HCT116 (cell line): ENCODE measurements at regions not wholly inside any gene's neighbourhood (a gene's known extent, or its start where the extent isn't known, plus 50 kb on each side); places are given as distances from the start of the nearest gene placed in this dataset.

ENCODE experiments used
- ATAC-seq: fragments of 200-7000 bp; cut with Tn5 transposase; 2 replicates; pipeline ENCODE4 v1.9.1; 2020; ENCODE audit warnings: mild to moderate bottlenecking, moderate library complexity
- BruUV-seq: library from RNA; stranded (reverse); fragments of 400-500 nt; replicated peaks from 2 replicates; lab custom pipeline; 2021; lab: Mats Ljungman, UMichigan
- CTCF ChIA-PET: fragments of 300-600 bp; sonication (Branson Sonifier 250); formaldehyde crosslinking; loops from one replicate; lab custom pipeline; 2021; ENCODE audit warnings: antibody characterized with exemption; lab: Charles Lee
- POLR2A ChIA-PET: fragments of 300-600, 350-600 bp; sonication (Branson Sonifier 250); formaldehyde crosslinking; loops from one replicate; lab custom pipeline; 2021; ENCODE audit warnings: antibody characterized with exemption; lab: Charles Lee
- RAD21 ChIA-PET, 2 experiments: fragments of 300-600 bp; sonication (Branson Sonifier 250); formaldehyde crosslinking; loops; one replicate each; lab custom pipeline; 2023; ENCODE audit warnings: low total read pairs in 2 of 2; ENCODE audit not compliant: uncharacterized antibody in 2 of 2, unreplicated experiment in 2 of 2, low non-redundant PET in 1 of 2; lab: Charles Lee
- DNase-seq: peaks from one replicate; pipeline ENCODE4 v3.0.0-alpha.2; 2010; ENCODE audit warnings: low read depth, low spot score
- H2AFZ ChIP-seq: fragments of 200-600 bp; shearing (Covaris generic), sonication (generic); 2 replicates; pipeline ENCODE4 v1.6.1; 2017; ENCODE audit warnings: low read depth, mixed run types, mixed read lengths, antibody characterized with exemption, low read length; ENCODE audit not compliant: poor library complexity, severe bottlenecking
- H3K27ac ChIP-seq: 2 replicates; pipeline ENCODE4 v1.5.1; 2012; ENCODE audit warnings: low read depth, low read length
- H3K27me3 ChIP-seq: fragments of 200-600 bp; sonication (generic); 2 replicates; pipeline ENCODE4 v1.6.1; 2016; ENCODE audit warnings: mixed run types, low read length, mixed read lengths; ENCODE audit not compliant: insufficient read depth
- H3K36me3 ChIP-seq, 2 experiments: fragments of 200-500 bp in 1 of 2; fragments of 200-600 bp in 1 of 2; sonication (Bioruptor generic) in 1 of 2; sonication (generic) in 1 of 2; 2 replicates each; pipeline versions ENCODE4 v1.5.1 to v1.6.1; 2014 to 2016; ENCODE audit warnings: low read length in 2 of 2, inconsistent platforms in 1 of 2, mixed read lengths in 1 of 2, mixed run types in 1 of 2; ENCODE audit not compliant: insufficient read depth in 2 of 2, control insufficient read depth in 1 of 2
- H3K4me1 ChIP-seq, 2 experiments: fragments of 200-600 bp in 1 of 2; sonication (generic) in 1 of 2; 2 replicates each; pipeline versions ENCODE4 v1.5.1 to v1.6.1; 2012 to 2017; ENCODE audit warnings: low read length in 2 of 2, inconsistent platforms in 1 of 2, mild to moderate bottlenecking in 1 of 2, mixed read lengths in 1 of 2, mixed run types in 1 of 2, moderate library complexity in 1 of 2; ENCODE audit not compliant: insufficient read depth in 2 of 2, control insufficient read depth in 1 of 2
- H3K4me2 ChIP-seq: fragments of 200-600 bp; sonication (generic); 2 replicates; pipeline ENCODE4 v1.6.1; 2017; ENCODE audit warnings: mixed run types, low read length, mixed read lengths
- H3K4me3 ChIP-seq, 2 experiments: fragments of 200-600 bp in 1 of 2; sonication (generic) in 1 of 2; replicated peaks in 1 of 2; 2 replicates each; pipeline ENCODE4 v1.5.1; 2011 to 2016; ENCODE audit warnings: low read length in 2 of 2, control low read depth in 1 of 2, low read depth in 1 of 2, mild to moderate bottlenecking in 1 of 2, mixed read lengths in 1 of 2, mixed run types in 1 of 2
- H3K79me2 ChIP-seq: fragments of 200-600 bp; sonication (generic); 2 replicates; pipeline ENCODE4 v1.6.1; 2017; ENCODE audit warnings: mild to moderate bottlenecking, mixed run types, low read length, moderate library complexity, mixed read lengths; ENCODE audit not compliant: insufficient read depth
- H3K9ac ChIP-seq: fragments of 200-600 bp; sonication (generic); 2 replicates; pipeline ENCODE4 v1.6.1; 2016; ENCODE audit warnings: low read length, mixed read lengths
- H3K9me2 ChIP-seq: fragments of 200-600 bp; sonication (generic), shearing (Covaris generic); 2 replicates; pipeline ENCODE4 v1.6.1; 2017; ENCODE audit warnings: mixed run types, mild to moderate bottlenecking, moderate library complexity; ENCODE audit not compliant: insufficient read depth
- H3K9me3 ChIP-seq, 2 experiments: fragments of 200-500 bp in 1 of 2; fragments of 200-600 bp in 1 of 2; sonication (Bioruptor generic) in 1 of 2; sonication (generic) in 1 of 2; 2 replicates each; pipeline ENCODE4 v1.6.1; 2014 to 2017; ENCODE audit warnings: low read length in 2 of 2, mixed read lengths in 2 of 2, inconsistent platforms in 1 of 2, low read depth in 1 of 2, mild to moderate bottlenecking in 1 of 2, mixed run types in 1 of 2, moderate library complexity in 1 of 2; ENCODE audit not compliant: control insufficient read depth in 1 of 2, insufficient read depth in 1 of 2
- H4K20me1 ChIP-seq: fragments of 200-600 bp; sonication (generic), shearing (Covaris generic); 2 replicates; pipeline ENCODE4 v1.6.1; 2017; ENCODE audit warnings: mixed run types, mild to moderate bottlenecking, moderate library complexity; ENCODE audit not compliant: insufficient read depth
- CBX3 ChIP-seq: IDR thresholded peaks from 2 replicates; pipeline ENCODE4 v1.6.1; 2012; ENCODE audit warnings: low read depth
- CEBPB ChIP-seq: IDR thresholded peaks from 2 replicates; pipeline ENCODE4 v1.6.1; 2012; ENCODE audit warnings: low read depth
- EGR1 ChIP-seq: IDR thresholded peaks from 2 replicates; pipeline ENCODE4 v1.6.1; 2012; ENCODE audit warnings: low read depth
- ELF1 ChIP-seq: IDR thresholded peaks from 2 replicates; pipeline ENCODE4 v1.6.1; 2012; ENCODE audit warnings: low read depth, borderline replicate concordance
- EZH2 ChIP-seq: fragments of 200-600 bp; sonication (generic); IDR thresholded peaks from 2 replicates; pipeline ENCODE4 v1.6.1; 2017; ENCODE audit warnings: antibody characterized with exemption, mixed run types
- JUND ChIP-seq: IDR thresholded peaks from 2 replicates; pipeline ENCODE4 v1.6.1; 2012
- POLR2A ChIP-seq: IDR thresholded peaks from 2 replicates; pipeline ENCODE4 v1.7.0; 2011; ENCODE audit warnings: borderline replicate concordance; ENCODE audit not compliant: insufficient read depth, insufficient read length; ENCODE audit errors: extremely low read depth
- POLR2AphosphoS5 ChIP-seq: IDR thresholded peaks from 2 replicates; pipeline ENCODE4 v1.6.1; 2011; ENCODE audit warnings: mild to moderate bottlenecking, low read depth, low read length, moderate library complexity
- RAD21 ChIP-seq: IDR thresholded peaks from 2 replicates; pipeline ENCODE4 v1.6.1; 2012; ENCODE audit warnings: low read depth, mild to moderate bottlenecking
- SIN3A ChIP-seq: IDR thresholded peaks from 2 replicates; pipeline ENCODE4 v1.6.1; 2012; ENCODE audit warnings: low read depth
- TCF7L2 ChIP-seq: IDR thresholded peaks from 2 replicates; pipeline ENCODE4 v1.7.0; 2011; ENCODE audit warnings: borderline replicate concordance, inconsistent platforms; ENCODE audit not compliant: insufficient read depth, insufficient read length; ENCODE audit errors: extremely low read depth
- YY1 ChIP-seq: IDR thresholded peaks from 2 replicates; pipeline ENCODE4 v1.6.1; 2011; ENCODE audit warnings: low read length, low read depth, moderate library complexity, mild to moderate bottlenecking; ENCODE audit not compliant: insufficient replicate concordance; ENCODE audit errors: extremely low read depth
- ZFX ChIP-seq: fragments of 450-650 bp; IDR thresholded peaks from 2 replicates; pipeline ENCODE4 v1.6.1; 2017
- ZNF274 ChIP-seq: fragments of 200-500 bp; sonication (Bioruptor generic); IDR thresholded peaks from 2 replicates; pipeline ENCODE4 v1.6.1; 2014; ENCODE audit warnings: mild to moderate bottlenecking, low read depth, low read length, inconsistent platforms
- intact Hi-C: fragments of 100-400 bp; cut with micrococcal nuclease; formaldehyde crosslinking; loops from 2 replicates; pipeline ENCODE4 v1.10.0; 2022
- TF ChIP-seq, protein P1 (sequence below), 3 experiments: fragments of 200-600 bp in 1 of 3; sonication (generic) in 1 of 3; IDR thresholded peaks in 2 of 3; conservative IDR thresholded peaks in 1 of 3; 2 replicates each; pipeline ENCODE4 v1.5.1; 2012 to 2017; ENCODE audit warnings: low read depth in 2 of 3, low read length in 2 of 3, antibody characterized with exemption in 1 of 3, borderline replicate concordance in 1 of 3, control low read depth in 1 of 3, mild to moderate bottlenecking in 1 of 3, mixed read lengths in 1 of 3, mixed run types in 1 of 3, moderate library complexity in 1 of 3; ENCODE audit not compliant: insufficient read depth in 1 of 3
- TF ChIP-seq, protein P2 (sequence below): IDR thresholded peaks from 2 replicates; pipeline ENCODE4 v1.6.1; 2012; ENCODE audit warnings: low read depth

DNA sequence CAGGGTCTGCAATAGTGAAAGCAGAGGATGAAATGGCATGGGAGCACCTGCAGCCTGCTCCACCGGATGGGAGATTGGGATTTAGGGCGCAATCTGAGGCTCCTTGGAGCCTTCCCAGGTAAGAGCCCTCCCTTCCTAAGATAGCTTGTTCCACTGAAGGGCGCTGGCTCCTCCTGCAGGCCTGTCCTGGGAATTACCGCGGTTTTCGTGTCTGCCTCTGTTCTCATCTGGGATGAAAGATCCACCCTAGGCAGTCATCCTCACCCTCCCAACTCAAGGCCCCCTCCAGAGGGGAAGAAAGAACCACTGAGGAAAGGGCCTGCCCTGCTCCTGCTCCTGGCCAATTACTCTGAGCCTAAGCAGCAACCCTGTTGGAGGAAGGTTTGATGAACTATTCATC, 547.5 kb downstream of the SMARCA1 start:
- H3K4me3 ChIP-seq: no peak overlapping the region
- H3K27me3 ChIP-seq: no peaks in the 10 kb centered on the region
- H3K9ac ChIP-seq: no peak overlapping the region
- RAD21 ChIA-PET: no interaction called here
- H3K9me3 ChIP-seq: no peaks in the 10 kb centered on the region
- no peaks in the 10 kb centered on the region for H3K9me2 ChIP-seq
- intact Hi-C loops: no loop called here
- no peaks in the 10 kb centered on the region for H3K79me2 ChIP-seq
- POLR2A ChIA-PET: no interaction called here
- BruUV-seq: no TSS peak
- TF ChIP-seq, protein P1, sequence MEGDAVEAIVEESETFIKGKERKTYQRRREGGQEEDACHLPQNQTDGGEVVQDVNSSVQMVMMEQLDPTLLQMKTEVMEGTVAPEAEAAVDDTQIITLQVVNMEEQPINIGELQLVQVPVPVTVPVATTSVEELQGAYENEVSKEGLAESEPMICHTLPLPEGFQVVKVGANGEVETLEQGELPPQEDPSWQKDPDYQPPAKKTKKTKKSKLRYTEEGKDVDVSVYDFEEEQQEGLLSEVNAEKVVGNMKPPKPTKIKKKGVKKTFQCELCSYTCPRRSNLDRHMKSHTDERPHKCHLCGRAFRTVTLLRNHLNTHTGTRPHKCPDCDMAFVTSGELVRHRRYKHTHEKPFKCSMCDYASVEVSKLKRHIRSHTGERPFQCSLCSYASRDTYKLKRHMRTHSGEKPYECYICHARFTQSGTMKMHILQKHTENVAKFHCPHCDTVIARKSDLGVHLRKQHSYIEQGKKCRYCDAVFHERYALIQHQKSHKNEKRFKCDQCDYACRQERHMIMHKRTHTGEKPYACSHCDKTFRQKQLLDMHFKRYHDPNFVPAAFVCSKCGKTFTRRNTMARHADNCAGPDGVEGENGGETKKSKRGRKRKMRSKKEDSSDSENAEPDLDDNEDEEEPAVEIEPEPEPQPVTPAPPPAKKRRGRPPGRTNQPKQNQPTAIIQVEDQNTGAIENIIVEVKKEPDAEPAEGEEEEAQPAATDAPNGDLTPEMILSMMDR (IDR thresholded peaks at IDR 0.05 in 2 of 3, conservative IDR thresholded peaks at IDR 0.05 in 1 of 3; ENCODE audit: borderline replicate concordance in 1 of 3, insufficient read depth in 1 of 3, low read depth in 2 of 3, low read length in 2 of 3): peak in 2 of 3 experiments; percentile 50 to 52; a peak in 4 of 6 replicates
- TF ChIP-seq SIN3A (no peak), RAD21 (peak; percentile 40)
- H3K27ac ChIP-seq: no peak overlapping the region
- CTCF ChIA-PET: no interaction called here
- no peaks in the 10 kb centered on the region for H4K20me1 ChIP-seq
- no peak overlapping the region for H3K4me2 ChIP-seq
- DNase-seq (no peak), ATAC-seq (peak; percentile 61; the same call in 1 of the 2 replicates)
- no peaks in the 10 kb centered on the region for H3K36me3 ChIP-seq
- H2AFZ ChIP-seq: no peak overlapping the region
- H3K4me1 ChIP-seq: no peaks in the 10 kb centered on the region

DNA sequence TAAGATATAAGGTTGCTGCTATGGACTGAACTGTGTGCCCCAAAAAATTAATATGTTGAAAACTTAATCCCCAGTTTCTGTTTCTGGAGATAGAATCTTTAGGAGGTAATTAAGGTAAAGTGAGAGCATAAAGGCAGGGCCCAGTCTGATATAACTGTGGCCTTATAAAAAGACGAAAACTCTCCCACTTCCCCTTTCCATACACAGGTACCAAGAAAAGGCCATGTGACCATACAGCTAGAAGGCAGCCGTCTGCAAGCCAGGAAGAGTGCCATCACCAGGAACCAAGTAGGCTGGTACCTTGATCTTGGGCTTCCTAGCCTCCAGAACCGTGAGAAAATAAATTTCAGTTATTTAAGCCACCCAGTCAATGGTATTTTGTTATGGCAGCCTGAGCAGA, 550.3 kb downstream of the SMARCA1 start:
- H3K36me3 ChIP-seq: no peaks in the 10 kb centered on the region
- no TSS peak for BruUV-seq
- ATAC-seq (no peak), DNase-seq (no peak)
- no peaks in the 10 kb centered on the region for H4K20me1 ChIP-seq
- intact Hi-C loops: no loop called here
- CTCF ChIA-PET: no interaction called here
- no peak overlapping the region for H3K4me2 ChIP-seq
- no peak overlapping the region for H3K4me3 ChIP-seq
- TF ChIP-seq EZH2 (no peak), POLR2AphosphoS5 (no peak), EGR1 (no peak), YY1 (no peak), ZNF274 (no peak), TCF7L2 (no peak), ELF1 (no peak), CEBPB (no peak), ZFX (no peak), CBX3 (no peak), POLR2A (no peak), JUND (no peak), SIN3A (no peak)
- TF ChIP-seq, protein P2, sequence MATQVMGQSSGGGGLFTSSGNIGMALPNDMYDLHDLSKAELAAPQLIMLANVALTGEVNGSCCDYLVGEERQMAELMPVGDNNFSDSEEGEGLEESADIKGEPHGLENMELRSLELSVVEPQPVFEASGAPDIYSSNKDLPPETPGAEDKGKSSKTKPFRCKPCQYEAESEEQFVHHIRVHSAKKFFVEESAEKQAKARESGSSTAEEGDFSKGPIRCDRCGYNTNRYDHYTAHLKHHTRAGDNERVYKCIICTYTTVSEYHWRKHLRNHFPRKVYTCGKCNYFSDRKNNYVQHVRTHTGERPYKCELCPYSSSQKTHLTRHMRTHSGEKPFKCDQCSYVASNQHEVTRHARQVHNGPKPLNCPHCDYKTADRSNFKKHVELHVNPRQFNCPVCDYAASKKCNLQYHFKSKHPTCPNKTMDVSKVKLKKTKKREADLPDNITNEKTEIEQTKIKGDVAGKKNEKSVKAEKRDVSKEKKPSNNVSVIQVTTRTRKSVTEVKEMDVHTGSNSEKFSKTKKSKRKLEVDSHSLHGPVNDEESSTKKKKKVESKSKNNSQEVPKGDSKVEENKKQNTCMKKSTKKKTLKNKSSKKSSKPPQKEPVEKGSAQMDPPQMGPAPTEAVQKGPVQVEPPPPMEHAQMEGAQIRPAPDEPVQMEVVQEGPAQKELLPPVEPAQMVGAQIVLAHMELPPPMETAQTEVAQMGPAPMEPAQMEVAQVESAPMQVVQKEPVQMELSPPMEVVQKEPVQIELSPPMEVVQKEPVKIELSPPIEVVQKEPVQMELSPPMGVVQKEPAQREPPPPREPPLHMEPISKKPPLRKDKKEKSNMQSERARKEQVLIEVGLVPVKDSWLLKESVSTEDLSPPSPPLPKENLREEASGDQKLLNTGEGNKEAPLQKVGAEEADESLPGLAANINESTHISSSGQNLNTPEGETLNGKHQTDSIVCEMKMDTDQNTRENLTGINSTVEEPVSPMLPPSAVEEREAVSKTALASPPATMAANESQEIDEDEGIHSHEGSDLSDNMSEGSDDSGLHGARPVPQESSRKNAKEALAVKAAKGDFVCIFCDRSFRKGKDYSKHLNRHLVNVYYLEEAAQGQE: no peak
- H3K79me2 ChIP-seq: no peaks in the 10 kb centered on the region
- no peaks in the 10 kb centered on the region for H3K9me3 ChIP-seq
- H3K27me3 ChIP-seq: no peaks in the 10 kb centered on the region
- POLR2A ChIA-PET: no interaction called here
- H3K9me2 ChIP-seq: no peaks in the 10 kb centered on the region
- no peak overlapping the region for H2AFZ ChIP-seq
- H3K4me1 ChIP-seq: no peaks in the 10 kb centered on the region
- RAD21 ChIA-PET: no interaction called here
- H3K27ac ChIP-seq: no peak overlapping the region
- no peak overlapping the region for H3K9ac ChIP-seq
